Choroid plexus epithelial cell (primary cell): ENCODE measurements at regions not wholly inside any gene's neighbourhood (a gene's known extent, or its start where the extent isn't known, plus 50 kb on each side); places are given as distances from the start of the nearest gene placed in this dataset.

Experiments
- DNase-seq: peaks from one replicate; pipeline ENCODE4 v3.0.0-alpha.2; 2010; ENCODE audit warnings: low read depth
- H3K4me3 ChIP-seq: 2 replicates; pipeline ENCODE4 v1.5.1; 2011; ENCODE audit warnings: low read depth, mild to moderate bottlenecking, control low read depth, low read length, moderate library complexity
- CTCF ChIP-seq: conservative IDR thresholded peaks from 2 replicates; pipeline ENCODE4 v1.5.1; 2011; ENCODE audit warnings: low read depth, mild to moderate bottlenecking, control low read depth, inconsistent platforms, low read length, moderate library complexity

GRCh38 chr10:111837985-111838384, 345.6 kb downstream of the GPAM start:
- no peak for DNase-seq

GRCh38 chr10:111840546-111840945, 343.0 kb downstream of the GPAM start:
- DNase-seq = no peak
- no peak overlapping the region for H3K4me3 ChIP-seq
- no peak for TF ChIP-seq CTCF

More at GRCh38 chr10:111837985-111838384, 345.6 kb downstream of the GPAM start:
- TF ChIP-seq CTCF = no peak
- no peak overlapping the region for H3K4me3 ChIP-seq

- no peak for DNase-seq
- H3K4me3 ChIP-seq = no peak overlapping the region
- no peak for TF ChIP-seq CTCF
These were observed 330.8 kb downstream of the GPAM start for GRCh38 chr10:111852801-111853200.

GRCh38 chr10:111856631-111857030, 326.9 kb downstream of the GPAM start:
- DNase-seq = peak; percentile 4

GRCh38 chr10:111865550-111865949, 318.0 kb downstream of the GPAM start:
- TF ChIP-seq CTCF = no peak
- no peak for DNase-seq
- H3K4me3 ChIP-seq = no peak overlapping the region

More at GRCh38 chr10:111856631-111857030, 326.9 kb downstream of the GPAM start:
- H3K4me3 ChIP-seq = no peak overlapping the region
- peak; percentile 22 for TF ChIP-seq CTCF

- no peak for DNase-seq
- no peak for TF ChIP-seq CTCF
- no peak overlapping the region for H3K4me3 ChIP-seq
These were observed 312.1 kb downstream of the GPAM start for GRCh38 chr10:111871458-111871857.

- DNase-seq = no peak
- TF ChIP-seq CTCF = no peak
These were observed 311.0 kb downstream of the GPAM start for GRCh38 chr10:111872591-111872990.

More at GRCh38 chr10:111872591-111872990, 311.0 kb downstream of the GPAM start:
- no peak overlapping the region for H3K4me3 ChIP-seq
